GM12874 (cell line): ENCODE measurements at regions not wholly inside any gene's neighbourhood (a gene's known extent, or its start where the extent isn't known, plus 50 kb on each side); places are given as distances from the start of the nearest gene placed in this dataset.

ENCODE experiments used
- TF ChIP-seq, protein P1 (sequence below): IDR thresholded peaks from 2 replicates; pipeline ENCODE4 v1.5.1; 2011; ENCODE audit warnings: low read depth, mild to moderate bottlenecking, control low read depth, low read length, moderate library complexity; ENCODE audit not compliant: insufficient read depth

DNA sequence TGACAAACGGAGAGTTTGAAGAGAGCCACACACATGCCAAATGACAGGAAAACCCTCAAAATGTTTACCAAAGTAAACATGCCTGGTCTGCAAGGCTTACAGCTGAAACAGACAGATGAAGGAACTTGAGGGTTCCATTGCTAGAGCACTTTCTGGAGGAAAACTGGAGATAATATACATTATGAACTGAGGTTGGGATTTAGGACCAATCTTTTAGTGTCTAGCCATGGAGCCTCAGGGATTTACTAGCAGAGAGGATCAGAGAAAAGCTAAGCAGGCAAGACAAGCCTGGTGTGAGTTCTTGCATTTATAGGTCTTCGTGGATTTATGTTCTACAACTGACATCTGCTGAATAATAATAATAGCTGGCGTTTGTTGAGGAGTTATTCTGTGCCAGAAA lies 205.3 kb downstream of the AEBP2 start:
- TF ChIP-seq, protein P1, sequence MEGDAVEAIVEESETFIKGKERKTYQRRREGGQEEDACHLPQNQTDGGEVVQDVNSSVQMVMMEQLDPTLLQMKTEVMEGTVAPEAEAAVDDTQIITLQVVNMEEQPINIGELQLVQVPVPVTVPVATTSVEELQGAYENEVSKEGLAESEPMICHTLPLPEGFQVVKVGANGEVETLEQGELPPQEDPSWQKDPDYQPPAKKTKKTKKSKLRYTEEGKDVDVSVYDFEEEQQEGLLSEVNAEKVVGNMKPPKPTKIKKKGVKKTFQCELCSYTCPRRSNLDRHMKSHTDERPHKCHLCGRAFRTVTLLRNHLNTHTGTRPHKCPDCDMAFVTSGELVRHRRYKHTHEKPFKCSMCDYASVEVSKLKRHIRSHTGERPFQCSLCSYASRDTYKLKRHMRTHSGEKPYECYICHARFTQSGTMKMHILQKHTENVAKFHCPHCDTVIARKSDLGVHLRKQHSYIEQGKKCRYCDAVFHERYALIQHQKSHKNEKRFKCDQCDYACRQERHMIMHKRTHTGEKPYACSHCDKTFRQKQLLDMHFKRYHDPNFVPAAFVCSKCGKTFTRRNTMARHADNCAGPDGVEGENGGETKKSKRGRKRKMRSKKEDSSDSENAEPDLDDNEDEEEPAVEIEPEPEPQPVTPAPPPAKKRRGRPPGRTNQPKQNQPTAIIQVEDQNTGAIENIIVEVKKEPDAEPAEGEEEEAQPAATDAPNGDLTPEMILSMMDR, result no peak

DNA sequence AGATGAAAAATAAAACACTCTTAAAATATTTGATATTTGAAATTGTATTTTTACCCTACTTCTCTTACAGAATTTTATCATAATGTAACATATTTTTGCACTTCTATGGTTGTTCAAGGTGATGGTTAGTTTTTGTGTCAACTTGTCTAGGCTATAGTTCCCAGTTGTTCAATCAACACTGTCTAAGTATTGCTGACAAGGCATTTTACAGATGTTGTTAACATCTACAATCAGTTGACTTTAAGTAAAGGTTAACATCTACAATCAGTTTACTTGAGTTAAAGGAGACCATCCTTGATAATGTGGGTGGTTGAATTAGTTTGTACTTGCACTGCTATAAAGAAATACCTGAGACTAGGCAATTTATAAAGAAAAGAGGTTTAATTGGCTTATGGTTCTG lies 206.5 kb downstream of the AEBP2 start:
- TF ChIP-seq, protein P1, result no peak

DNA sequence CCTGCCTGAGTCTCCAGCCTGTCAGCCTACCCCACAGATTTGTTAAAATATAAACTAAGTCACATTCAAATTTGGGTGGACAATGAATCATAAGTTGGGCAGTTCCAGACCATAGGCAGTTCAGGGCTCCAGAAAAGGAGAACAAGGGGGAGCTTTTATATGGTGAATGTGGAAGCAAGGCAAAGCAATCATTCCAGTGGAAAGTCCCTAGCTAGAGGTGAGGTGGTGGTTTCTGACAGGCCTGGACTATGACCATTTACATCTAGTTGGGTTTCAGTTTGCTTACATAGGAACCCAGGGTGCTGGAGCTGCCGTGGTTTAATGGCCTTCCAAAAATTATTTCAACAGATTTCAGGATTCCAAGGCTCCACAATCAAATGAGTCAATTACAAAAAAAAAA lies 207.3 kb downstream of the AEBP2 start:
- TF ChIP-seq, protein P1, result no peak

DNA sequence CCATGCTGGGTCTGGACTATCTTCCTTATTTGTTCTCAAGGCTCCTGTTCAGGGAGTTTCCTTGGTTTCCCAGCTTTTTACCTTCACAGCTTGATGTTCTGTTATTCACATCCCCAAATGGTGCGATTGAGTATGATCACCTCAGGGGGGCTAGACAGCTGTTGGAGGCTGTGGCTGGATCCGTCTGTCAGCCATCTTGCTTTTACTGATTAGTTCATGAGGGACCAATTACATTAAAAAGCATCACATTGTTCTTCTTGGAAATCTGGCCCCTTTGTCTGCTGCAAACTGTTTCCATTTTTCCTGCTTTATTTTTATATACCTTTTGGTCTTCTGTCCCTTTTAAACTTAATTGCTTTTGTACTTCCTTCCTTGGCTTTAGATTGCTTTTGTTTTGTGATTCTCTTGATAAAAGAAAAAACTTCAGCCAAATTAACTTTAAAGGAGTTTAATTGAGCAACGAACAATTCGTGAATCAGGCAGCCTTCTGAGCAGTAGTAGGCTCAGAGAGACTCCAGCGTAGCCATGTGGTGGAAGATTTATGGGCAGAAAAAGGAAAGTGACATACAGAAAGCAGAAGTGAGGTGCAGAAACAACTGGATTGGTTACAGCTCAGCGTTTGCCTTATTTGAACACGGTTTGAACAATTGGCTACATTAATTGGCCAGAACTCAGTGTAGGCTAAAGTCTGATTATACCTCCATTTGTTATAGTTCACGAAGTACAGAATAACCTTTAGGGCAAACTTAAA lies 208.7 kb downstream of the AEBP2 start:
- TF ChIP-seq, protein P1, result no peak

DNA sequence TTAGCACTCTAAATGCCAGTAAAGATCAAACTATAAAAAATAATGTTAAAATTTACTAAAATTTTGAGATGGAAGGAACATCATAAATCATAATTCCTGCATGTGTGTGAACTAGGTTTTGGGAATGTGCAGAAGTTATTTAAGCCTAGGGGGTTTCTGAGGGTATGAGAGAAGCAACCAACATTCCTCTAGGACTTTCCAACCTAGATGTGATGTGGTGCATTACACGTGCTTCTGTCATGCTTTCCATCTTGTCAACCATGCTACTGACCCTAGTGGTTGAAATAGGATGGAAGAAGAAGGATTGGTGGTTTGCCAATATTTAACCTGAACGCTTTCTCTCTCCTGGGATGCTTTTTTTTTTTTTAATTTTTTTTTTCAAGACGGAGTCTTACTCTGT lies 209.3 kb downstream of the AEBP2 start:
- TF ChIP-seq, protein P1, result no peak

DNA sequence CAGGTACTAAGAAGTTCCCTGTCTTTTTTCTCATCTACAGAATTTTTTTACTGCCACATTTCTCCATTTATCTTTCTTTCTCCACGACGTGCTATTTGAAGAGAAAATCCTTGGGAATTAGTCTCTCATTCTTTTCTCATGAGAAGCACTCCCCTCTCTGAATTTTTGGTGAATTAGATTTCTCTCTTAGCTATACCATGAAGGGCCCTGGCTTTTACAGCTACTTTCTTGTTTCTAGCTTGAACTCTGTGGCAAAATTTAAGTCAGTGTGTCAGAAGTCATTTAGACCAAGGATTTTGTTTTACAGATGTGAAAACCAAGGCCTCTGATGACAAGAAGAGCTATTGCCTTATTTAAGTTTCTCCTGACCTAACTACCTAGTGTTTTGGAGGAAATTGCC lies 213.1 kb downstream of the AEBP2 start:
- TF ChIP-seq, protein P1, result no peak

DNA sequence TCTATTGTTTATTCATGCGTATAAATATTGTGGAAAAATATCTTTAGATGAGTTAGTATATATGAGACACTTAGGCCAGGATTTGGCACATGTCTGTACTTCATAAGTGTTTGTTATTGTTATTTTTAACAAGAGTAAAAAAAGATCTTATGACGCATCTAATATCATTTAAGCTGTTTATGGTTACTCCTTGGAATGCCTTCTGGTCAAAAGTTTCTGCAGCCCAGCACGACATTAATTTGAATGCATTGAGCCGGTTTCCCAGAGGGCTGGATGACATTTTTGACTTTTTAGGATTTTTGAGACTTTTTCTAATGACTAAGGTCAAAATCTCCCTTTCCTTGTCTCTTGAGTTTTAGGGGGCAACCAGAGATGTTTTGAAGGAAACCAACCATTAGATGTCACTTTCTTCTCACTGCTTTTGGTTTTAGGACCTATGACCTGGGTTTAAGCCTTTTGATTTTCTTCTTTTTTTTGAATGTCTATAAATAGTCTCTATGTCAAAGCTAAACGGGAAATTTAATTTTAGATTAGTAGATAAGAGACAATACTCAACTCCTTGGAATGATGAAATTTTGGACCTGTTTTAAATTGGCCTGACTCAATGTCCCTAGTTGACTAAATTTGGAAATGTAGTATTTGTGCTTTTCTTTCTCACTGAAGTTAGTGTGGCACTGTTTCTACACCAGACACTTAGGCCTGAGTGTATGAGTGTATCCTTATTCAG lies 215.5 kb downstream of the AEBP2 start:
- TF ChIP-seq, protein P1, result no peak
